ENCODE measurements at regions not wholly inside any gene's neighbourhood (a gene's known extent, or its start where the extent isn't known, plus 50 kb on each side); places are given as distances from the start of the nearest gene placed in this dataset.

DNA sequence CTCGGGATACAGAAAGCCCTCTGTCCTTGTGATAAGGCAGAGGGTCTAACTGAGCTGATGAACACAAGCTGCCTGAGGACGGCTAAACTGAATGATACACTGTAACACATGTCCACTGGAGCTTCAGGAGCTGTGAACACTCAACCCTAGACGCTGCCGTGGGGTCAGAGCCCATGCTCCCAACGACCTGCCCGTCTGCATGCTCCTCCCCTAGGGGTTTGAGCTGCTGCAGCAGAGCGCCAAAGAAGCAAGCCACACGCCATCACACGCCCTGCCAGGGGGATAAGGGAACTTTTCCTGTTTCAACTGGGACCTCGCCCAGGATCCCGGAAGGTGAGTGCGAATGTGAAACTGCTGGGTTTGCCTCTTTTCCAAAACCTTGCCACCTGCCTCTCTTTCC lies 361.8 kb downstream of the FAT4 start:
- no peak overlapping the region for H3K4me3 ChIP-seq
- no peak for ATAC-seq

DNA sequence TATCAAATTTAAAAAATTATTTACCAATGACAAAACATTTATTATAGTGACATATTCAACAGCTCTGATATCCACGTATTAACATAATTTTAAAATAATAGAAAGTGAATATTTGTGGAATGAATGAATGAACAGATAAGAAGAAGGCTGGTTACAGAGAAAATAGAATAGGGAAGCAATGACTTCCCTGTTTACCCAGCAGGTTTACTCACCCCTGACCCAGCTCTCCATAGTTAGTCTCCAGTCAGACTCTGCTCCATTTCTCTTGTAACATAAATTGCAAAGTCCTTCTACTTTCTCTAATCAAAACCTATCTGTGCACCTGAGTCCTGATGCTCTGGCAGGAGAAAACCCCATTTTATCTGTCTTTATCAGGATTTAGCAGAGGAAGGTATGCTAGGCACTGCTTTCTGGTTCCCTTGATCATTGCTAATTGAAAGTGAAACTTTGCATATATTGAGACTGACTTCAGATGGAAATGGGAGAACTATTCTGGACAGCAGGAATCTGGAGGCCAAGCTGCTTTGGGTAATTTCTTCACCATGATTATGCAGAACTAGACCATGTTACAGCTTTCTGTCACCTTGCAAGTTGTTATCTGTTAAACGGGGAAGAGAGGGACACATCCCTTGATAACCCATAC lies 363.0 kb downstream of the FAT4 start:
- ATAC-seq (no peak), DNase-seq (no peak)
- no peaks in the 10 kb centered on the region for H3K9me3 ChIP-seq
- H3K27ac ChIP-seq = no peak overlapping the region
- in situ Hi-C loops (cut with MboI; ENCODE audit: low sequenced_read_pairs in 4 of 4) = no loop called here
- intact Hi-C loops (cut with DNase I; ENCODE audit: low total_unique reads) = no loop called here
- H3K4me1 ChIP-seq = no peaks in the 10 kb centered on the region
- H3K4me3 ChIP-seq = no peak overlapping the region
- no peak for TF ChIP-seq POLR2A (IDR thresholded peaks at IDR 0.05)
- TF ChIP-seq, protein P1, sequence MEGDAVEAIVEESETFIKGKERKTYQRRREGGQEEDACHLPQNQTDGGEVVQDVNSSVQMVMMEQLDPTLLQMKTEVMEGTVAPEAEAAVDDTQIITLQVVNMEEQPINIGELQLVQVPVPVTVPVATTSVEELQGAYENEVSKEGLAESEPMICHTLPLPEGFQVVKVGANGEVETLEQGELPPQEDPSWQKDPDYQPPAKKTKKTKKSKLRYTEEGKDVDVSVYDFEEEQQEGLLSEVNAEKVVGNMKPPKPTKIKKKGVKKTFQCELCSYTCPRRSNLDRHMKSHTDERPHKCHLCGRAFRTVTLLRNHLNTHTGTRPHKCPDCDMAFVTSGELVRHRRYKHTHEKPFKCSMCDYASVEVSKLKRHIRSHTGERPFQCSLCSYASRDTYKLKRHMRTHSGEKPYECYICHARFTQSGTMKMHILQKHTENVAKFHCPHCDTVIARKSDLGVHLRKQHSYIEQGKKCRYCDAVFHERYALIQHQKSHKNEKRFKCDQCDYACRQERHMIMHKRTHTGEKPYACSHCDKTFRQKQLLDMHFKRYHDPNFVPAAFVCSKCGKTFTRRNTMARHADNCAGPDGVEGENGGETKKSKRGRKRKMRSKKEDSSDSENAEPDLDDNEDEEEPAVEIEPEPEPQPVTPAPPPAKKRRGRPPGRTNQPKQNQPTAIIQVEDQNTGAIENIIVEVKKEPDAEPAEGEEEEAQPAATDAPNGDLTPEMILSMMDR (IDR thresholded peaks at IDR 0.05 in 4 of 5, conservative IDR thresholded peaks at IDR 0.05 in 1 of 5) = no peak
- no peaks in the 10 kb centered on the region for H3K27me3 ChIP-seq
- H3K36me3 ChIP-seq = no peaks in the 10 kb centered on the region

More for the DNA sequence above, 361.8 kb downstream of the FAT4 start:
- Histone ChIP-seq H3K27me3 (no peaks in the 10 kb centered on the region), H3K36me3 (no peaks in the 10 kb centered on the region), H3K4me1 (no peaks in the 10 kb centered on the region), H3K27ac (no peak overlapping the region), H3K9me3 (no peaks in the 10 kb centered on the region)
- TF ChIP-seq, protein P1 (IDR thresholded peaks at IDR 0.05 in 4 of 5, conservative IDR thresholded peaks at IDR 0.05 in 1 of 5) = no peak
- no peak for TF ChIP-seq POLR2A (IDR thresholded peaks at IDR 0.05)
- DNase-seq = no peak
- intact Hi-C loops (cut with DNase I; ENCODE audit: low total_unique reads) (no loop called here), in situ Hi-C loops (cut with MboI; ENCODE audit: low sequenced_read_pairs in 4 of 4) (no loop called here)

DNA sequence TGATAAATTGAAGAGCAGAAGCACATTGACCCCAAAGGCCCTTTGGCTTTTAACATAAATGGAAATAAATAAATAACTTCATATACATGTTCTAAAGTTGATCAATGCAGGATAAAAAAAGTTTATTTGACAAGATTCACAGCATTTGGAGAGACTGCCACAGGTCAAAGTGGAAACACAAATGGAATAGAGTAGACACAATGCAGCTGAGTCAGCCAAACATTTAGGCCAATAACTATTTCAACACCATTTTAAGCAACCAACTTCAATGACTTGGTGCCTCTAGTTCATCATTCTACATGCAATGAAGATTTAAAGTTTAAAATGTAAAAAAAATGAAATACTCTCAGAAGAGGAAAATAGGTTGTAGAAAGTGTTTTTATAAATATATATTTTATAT lies 365.2 kb downstream of the FAT4 start:
- Histone ChIP-seq H3K27ac (no peak overlapping the region), H3K4me1 (no peaks in the 10 kb centered on the region), H3K4me3 (no peak overlapping the region), H3K36me3 (no peaks in the 10 kb centered on the region), H3K9me3 (no peaks in the 10 kb centered on the region), H3K27me3 (no peaks in the 10 kb centered on the region)
- in situ Hi-C loops (cut with MboI; ENCODE audit: low sequenced_read_pairs in 4 of 4) = no loop called here
- TF ChIP-seq POLR2A (IDR thresholded peaks at IDR 0.05) = no peak
- TF ChIP-seq, protein P1 (IDR thresholded peaks at IDR 0.05 in 4 of 5, conservative IDR thresholded peaks at IDR 0.05 in 1 of 5) = no peak
- no peak for ATAC-seq
- no peak for DNase-seq
- intact Hi-C loops (cut with DNase I; ENCODE audit: low total_unique reads) = no loop called here

DNA sequence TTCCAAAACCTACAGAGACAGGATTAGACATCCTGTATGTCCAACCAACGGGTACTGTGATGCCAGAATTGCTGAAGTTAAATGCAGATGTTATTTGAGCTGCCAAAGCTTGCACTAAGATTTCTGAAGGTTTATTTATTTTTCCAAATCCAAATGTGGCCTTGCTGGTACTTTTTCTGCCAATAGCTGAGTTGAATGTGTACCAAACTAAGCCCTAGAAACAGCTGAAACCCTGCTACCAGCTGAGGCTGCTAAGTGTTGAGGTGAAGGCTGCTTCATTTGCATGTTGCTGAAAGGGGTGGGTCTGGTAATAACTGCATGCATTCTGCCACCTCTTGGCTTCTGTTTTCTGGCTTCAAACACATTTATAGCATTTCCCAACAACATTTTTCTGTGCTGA lies 366.5 kb downstream of the FAT4 start:
- no peak for ATAC-seq
- no peak for DNase-seq
- Histone ChIP-seq H3K9me3 (no peaks in the 10 kb centered on the region), H3K27me3 (no peaks in the 10 kb centered on the region), H3K4me3 (no peak overlapping the region), H3K36me3 (no peaks in the 10 kb centered on the region), H3K4me1 (no peaks in the 10 kb centered on the region), H3K27ac (no peak overlapping the region)
- TF ChIP-seq, protein P1 (IDR thresholded peaks at IDR 0.05 in 4 of 5, conservative IDR thresholded peaks at IDR 0.05 in 1 of 5) = no peak
- TF ChIP-seq POLR2A (IDR thresholded peaks at IDR 0.05) = no peak
- intact Hi-C loops (cut with DNase I; ENCODE audit: low total_unique reads) (no loop called here), in situ Hi-C loops (cut with MboI; ENCODE audit: low sequenced_read_pairs in 4 of 4) (no loop called here)

DNA sequence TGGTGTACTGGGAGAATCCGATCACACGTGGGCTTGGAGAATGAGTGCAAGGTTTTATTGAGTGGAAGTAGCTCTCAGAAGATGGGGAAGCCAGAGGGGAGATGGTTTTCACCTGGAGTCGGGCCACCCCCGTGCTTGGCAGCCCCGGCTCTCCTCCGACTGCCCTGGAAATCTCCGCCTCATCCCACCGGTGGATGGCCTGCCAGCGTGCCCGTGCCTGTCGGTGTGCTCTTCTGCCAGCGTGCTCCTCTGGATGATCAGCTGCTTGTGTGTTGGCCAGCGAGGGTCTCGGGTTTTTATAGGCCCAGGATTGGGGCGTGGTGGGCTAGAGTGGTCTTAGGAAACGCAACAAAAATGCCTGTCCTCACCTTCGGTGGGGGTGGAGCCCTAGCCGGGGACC lies 368.0 kb downstream of the FAT4 start:
- no peaks in the 10 kb centered on the region for H3K4me1 ChIP-seq
- ATAC-seq (no peak), DNase-seq (no peak)
- H3K36me3 ChIP-seq = no peaks in the 10 kb centered on the region
- intact Hi-C loops (cut with DNase I; ENCODE audit: low total_unique reads) = no loop called here
- no peak overlapping the region for H3K27ac ChIP-seq
- in situ Hi-C loops (cut with MboI; ENCODE audit: low sequenced_read_pairs in 4 of 4) = no loop called here
- H3K9me3 ChIP-seq = no peaks in the 10 kb centered on the region
- no peaks in the 10 kb centered on the region for H3K27me3 ChIP-seq
- no peak overlapping the region for H3K4me3 ChIP-seq
- TF ChIP-seq, protein P1 (IDR thresholded peaks at IDR 0.05 in 4 of 5, conservative IDR thresholded peaks at IDR 0.05 in 1 of 5) = no peak
- TF ChIP-seq POLR2A (IDR thresholded peaks at IDR 0.05) = no peak
